Neural cell (in vitro differentiated cells): ENCODE measurements at regions not wholly inside any gene's neighbourhood (a gene's known extent, or its start where the extent isn't known, plus 50 kb on each side); places are given as distances from the start of the nearest gene placed in this dataset.

ENCODE experiments used
- EP300 ChIP-seq: fragments of 450-650 bp; conservative IDR thresholded peaks from 2 replicates; pipeline ENCODE4 v1.6.1; 2014; ENCODE audit warnings: antibody characterized with exemption, mild to moderate bottlenecking, moderate library complexity; ENCODE audit not compliant: poor library complexity, severe bottlenecking
- EZH2 ChIP-seq: fragments of 200-600, 300-800 bp; shearing (Covaris generic), sonication (generic); IDR thresholded peaks from 2 replicates; pipeline ENCODE4 v1.6.1; 2014; ENCODE audit warnings: antibody characterized with exemption, low read length, borderline replicate concordance, mild to moderate bottlenecking; ENCODE audit not compliant: insufficient read depth, poor library complexity, severe bottlenecking
- MXI1 ChIP-seq: fragments of 450-650 bp; conservative IDR thresholded peaks from 2 replicates; pipeline ENCODE4 v1.6.1; 2014; ENCODE audit warnings: antibody characterized with exemption, mild to moderate bottlenecking; ENCODE audit not compliant: poor library complexity, severe bottlenecking
- POLR2AphosphoS5 ChIP-seq: IDR thresholded peaks from 2 replicates; pipeline ENCODE4 v1.6.1; 2012
- RAD21 ChIP-seq: fragments of 450-650 bp; conservative IDR thresholded peaks from 2 replicates; pipeline ENCODE4 v1.6.1; 2014; ENCODE audit warnings: antibody characterized with exemption, mild to moderate bottlenecking, moderate library complexity
- SMC3 ChIP-seq: fragments of 450-650 bp; conservative IDR thresholded peaks from 2 replicates; pipeline ENCODE4 v1.6.1; 2014; ENCODE audit warnings: antibody characterized with exemption, mild to moderate bottlenecking, moderate library complexity; ENCODE audit not compliant: poor library complexity
- TAF1 ChIP-seq: IDR thresholded peaks from 2 replicates; pipeline ENCODE4 v1.6.1; 2012; ENCODE audit warnings: low read depth
- TF ChIP-seq, protein P1 (sequence below): fragments of 450-650 bp; IDR thresholded peaks from 2 replicates; pipeline ENCODE4 v1.5.1; 2014; ENCODE audit warnings: antibody characterized with exemption, mild to moderate bottlenecking, moderate library complexity; ENCODE audit not compliant: poor library complexity, severe bottlenecking
- TF ChIP-seq, protein P2 (sequence below): IDR thresholded peaks from 2 replicates; pipeline ENCODE4 v1.6.1; 2012; ENCODE audit warnings: borderline replicate concordance

DNA sequence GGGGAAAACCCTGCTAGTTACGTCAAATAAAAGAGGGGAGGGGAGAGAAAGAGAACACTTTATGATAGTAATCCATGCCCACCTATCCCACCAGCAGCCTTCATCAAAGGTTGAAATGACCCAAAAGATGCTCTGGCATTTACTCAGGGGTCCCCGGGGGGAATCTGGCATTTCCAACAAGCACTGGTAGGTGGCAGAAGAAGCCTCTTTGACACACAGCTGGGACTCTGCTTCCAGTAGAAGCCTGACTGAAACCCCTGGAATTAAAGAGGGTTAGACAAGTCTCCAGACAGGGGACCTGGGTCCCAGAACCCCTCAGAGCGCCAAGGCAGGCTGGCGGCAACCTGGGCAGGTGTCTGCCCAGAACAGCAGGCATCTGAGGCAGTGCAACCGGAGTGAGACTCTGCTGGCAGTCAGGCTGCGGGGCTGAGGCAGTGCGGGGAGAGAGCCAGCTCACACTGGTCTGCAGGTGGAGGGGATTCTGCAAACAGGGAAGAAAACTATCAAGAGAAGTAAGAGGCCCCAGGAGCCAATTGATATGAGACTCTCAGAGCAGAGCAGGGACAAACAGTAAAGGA, 85.0 kb upstream of the CAPRIN2 start:
- TF ChIP-seq EZH2 (no peak), POLR2AphosphoS5 (no peak), MXI1 (no peak), TAF1 (no peak), RAD21 (no peak), EP300 (no peak), SMC3 (no peak)
- TF ChIP-seq, protein P1, sequence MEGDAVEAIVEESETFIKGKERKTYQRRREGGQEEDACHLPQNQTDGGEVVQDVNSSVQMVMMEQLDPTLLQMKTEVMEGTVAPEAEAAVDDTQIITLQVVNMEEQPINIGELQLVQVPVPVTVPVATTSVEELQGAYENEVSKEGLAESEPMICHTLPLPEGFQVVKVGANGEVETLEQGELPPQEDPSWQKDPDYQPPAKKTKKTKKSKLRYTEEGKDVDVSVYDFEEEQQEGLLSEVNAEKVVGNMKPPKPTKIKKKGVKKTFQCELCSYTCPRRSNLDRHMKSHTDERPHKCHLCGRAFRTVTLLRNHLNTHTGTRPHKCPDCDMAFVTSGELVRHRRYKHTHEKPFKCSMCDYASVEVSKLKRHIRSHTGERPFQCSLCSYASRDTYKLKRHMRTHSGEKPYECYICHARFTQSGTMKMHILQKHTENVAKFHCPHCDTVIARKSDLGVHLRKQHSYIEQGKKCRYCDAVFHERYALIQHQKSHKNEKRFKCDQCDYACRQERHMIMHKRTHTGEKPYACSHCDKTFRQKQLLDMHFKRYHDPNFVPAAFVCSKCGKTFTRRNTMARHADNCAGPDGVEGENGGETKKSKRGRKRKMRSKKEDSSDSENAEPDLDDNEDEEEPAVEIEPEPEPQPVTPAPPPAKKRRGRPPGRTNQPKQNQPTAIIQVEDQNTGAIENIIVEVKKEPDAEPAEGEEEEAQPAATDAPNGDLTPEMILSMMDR = no peak
- TF ChIP-seq, protein P2, sequence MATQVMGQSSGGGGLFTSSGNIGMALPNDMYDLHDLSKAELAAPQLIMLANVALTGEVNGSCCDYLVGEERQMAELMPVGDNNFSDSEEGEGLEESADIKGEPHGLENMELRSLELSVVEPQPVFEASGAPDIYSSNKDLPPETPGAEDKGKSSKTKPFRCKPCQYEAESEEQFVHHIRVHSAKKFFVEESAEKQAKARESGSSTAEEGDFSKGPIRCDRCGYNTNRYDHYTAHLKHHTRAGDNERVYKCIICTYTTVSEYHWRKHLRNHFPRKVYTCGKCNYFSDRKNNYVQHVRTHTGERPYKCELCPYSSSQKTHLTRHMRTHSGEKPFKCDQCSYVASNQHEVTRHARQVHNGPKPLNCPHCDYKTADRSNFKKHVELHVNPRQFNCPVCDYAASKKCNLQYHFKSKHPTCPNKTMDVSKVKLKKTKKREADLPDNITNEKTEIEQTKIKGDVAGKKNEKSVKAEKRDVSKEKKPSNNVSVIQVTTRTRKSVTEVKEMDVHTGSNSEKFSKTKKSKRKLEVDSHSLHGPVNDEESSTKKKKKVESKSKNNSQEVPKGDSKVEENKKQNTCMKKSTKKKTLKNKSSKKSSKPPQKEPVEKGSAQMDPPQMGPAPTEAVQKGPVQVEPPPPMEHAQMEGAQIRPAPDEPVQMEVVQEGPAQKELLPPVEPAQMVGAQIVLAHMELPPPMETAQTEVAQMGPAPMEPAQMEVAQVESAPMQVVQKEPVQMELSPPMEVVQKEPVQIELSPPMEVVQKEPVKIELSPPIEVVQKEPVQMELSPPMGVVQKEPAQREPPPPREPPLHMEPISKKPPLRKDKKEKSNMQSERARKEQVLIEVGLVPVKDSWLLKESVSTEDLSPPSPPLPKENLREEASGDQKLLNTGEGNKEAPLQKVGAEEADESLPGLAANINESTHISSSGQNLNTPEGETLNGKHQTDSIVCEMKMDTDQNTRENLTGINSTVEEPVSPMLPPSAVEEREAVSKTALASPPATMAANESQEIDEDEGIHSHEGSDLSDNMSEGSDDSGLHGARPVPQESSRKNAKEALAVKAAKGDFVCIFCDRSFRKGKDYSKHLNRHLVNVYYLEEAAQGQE = no peak
